ENCODE measurements at regions not wholly inside any gene's neighbourhood (a gene's known extent, or its start where the extent isn't known, plus 50 kb on each side); places are given as distances from the start of the nearest gene placed in this dataset.

DNA sequence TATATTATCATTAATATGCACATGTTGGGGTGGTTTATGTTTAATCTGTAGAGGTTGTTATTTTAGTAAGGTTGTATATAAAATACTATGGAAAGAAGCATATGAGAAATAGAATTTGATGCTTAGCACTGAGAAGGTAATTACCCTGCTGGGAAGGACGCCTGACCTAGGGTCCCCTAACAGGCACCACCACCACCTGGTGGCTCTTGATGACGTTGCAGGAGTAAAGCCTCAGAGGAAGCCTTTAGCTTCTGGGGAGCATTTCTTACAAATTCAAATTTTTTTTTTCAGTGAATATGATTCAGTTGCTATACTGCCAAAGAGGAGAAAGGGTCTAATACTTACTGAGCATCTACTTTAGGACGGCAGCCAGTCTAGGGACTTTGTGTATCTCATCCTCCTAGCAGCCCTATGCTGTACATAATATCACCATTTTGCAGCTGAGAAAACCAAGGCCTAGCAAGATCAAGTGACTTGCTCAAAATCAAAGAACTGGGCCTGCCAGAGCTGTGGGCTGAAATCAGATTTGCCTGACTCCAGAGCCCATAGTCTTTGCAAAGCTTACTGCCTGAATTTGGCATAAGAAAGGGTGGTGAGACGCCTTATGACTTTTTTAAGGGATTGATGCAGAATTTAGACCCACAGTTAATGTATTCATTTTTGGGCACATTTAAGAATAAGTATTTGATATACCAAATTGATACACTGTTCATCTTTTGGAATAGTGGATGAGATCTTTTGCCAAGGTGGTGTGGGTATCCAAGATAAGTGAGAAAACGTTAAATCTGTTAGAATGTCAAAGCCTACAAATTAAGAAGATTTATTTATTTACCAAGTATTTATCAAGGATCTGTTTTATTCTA, 78.8 kb upstream of the GAREM1 start:
- no peaks in the 10 kb centered on the region for H3K4me1 ChIP-seq (ENCODE audit: insufficient read depth, low read length)
- no peaks in the 10 kb centered on the region for H4K20me1 ChIP-seq (ENCODE audit: insufficient read depth, low read length)
- H3K27me3 Mint-ChIP-seq (ENCODE audit: low read depth, unreplicated experiment): peaks cover 2% of the 10 kb centered on the region
- no peak overlapping the region for H2AFZ ChIP-seq (ENCODE audit: low read depth, low read length)
- peaks cover 3% of the 10 kb centered on the region for H3K4me1 Mint-ChIP-seq (ENCODE audit: low read depth, unreplicated experiment)
- H3K9me3 ChIP-seq (ENCODE audit: insufficient read depth, low read depth, low read length): no peaks in the 10 kb centered on the region
- DNase-seq (ENCODE audit: low read depth) (peak; percentile 9), FAIRE-seq (no peak)
- no peaks in the 10 kb centered on the region for H3K79me2 ChIP-seq (ENCODE audit: insufficient read depth, low read length)
- no peak overlapping the region for H3K4me3 Mint-ChIP-seq (ENCODE audit: unreplicated experiment)
- no peaks in the 10 kb centered on the region for H3K36me3 ChIP-seq (ENCODE audit: insufficient read depth, low read length)
- H3K9me3 Mint-ChIP-seq (ENCODE audit: unreplicated experiment): no peaks in the 10 kb centered on the region
- H3K27ac Mint-ChIP-seq (ENCODE audit: unreplicated experiment): no peak overlapping the region
- TF ChIP-seq CTCF (IDR thresholded peaks at IDR 0.05; ENCODE audit: insufficient read depth, low read depth, low read length) (peak; percentile 82), EZH2 (IDR thresholded peaks at IDR 0.05; ENCODE audit: insufficient read depth, low read length) (no peak)
- no peaks in the 10 kb centered on the region for H3K36me3 Mint-ChIP-seq (ENCODE audit: low read depth, unreplicated experiment)
- no peak overlapping the region for H3K4me2 ChIP-seq (ENCODE audit: low read length)
- H3K27ac ChIP-seq (ENCODE audit: low read depth, low read length): no peak overlapping the region
- H3K27me3 ChIP-seq (ENCODE audit: insufficient read depth, low read length): peaks cover 2% of the 10 kb centered on the region
- no peak overlapping the region for H3K4me3 ChIP-seq (ENCODE audit: insufficient read depth, low read depth, low read length)
- H3K9ac ChIP-seq (ENCODE audit: low read length): no peak overlapping the region

- peak overlapping the region; percentile 28 for H2AFZ ChIP-seq (ENCODE audit: low read depth, low read length)
- H3K4me3 ChIP-seq (ENCODE audit: insufficient read depth, low read depth, low read length): no peak overlapping the region
- DNase-seq (ENCODE audit: low read depth) (no peak), FAIRE-seq (no peak)
- H4K20me1 ChIP-seq (ENCODE audit: insufficient read depth, low read length): no peaks in the 10 kb centered on the region
- no peaks in the 10 kb centered on the region for H3K36me3 ChIP-seq (ENCODE audit: insufficient read depth, low read length)
- no peaks in the 10 kb centered on the region for H3K79me2 ChIP-seq (ENCODE audit: insufficient read depth, low read length)
- H3K4me2 ChIP-seq (ENCODE audit: low read length): no peak overlapping the region
- H3K36me3 Mint-ChIP-seq (ENCODE audit: low read depth, unreplicated experiment): no peaks in the 10 kb centered on the region
- H3K27me3 Mint-ChIP-seq (ENCODE audit: low read depth, unreplicated experiment): peaks cover 2% of the 10 kb centered on the region
- H3K4me1 ChIP-seq (ENCODE audit: insufficient read depth, low read length): no peaks in the 10 kb centered on the region
- no peak overlapping the region for H3K9ac ChIP-seq (ENCODE audit: low read length)
- H3K27ac ChIP-seq (ENCODE audit: low read depth, low read length): no peak overlapping the region
- H3K27ac Mint-ChIP-seq (ENCODE audit: unreplicated experiment): no peak overlapping the region
- no peak overlapping the region for H3K4me3 Mint-ChIP-seq (ENCODE audit: unreplicated experiment)
- H3K27me3 ChIP-seq (ENCODE audit: insufficient read depth, low read length): peaks cover 2% of the 10 kb centered on the region
- peaks cover 3% of the 10 kb centered on the region for H3K4me1 Mint-ChIP-seq (ENCODE audit: low read depth, unreplicated experiment)
- H3K9me3 Mint-ChIP-seq (ENCODE audit: unreplicated experiment): no peaks in the 10 kb centered on the region
- H3K9me3 ChIP-seq (ENCODE audit: insufficient read depth, low read depth, low read length): no peaks in the 10 kb centered on the region
- no peak for TF ChIP-seq CTCF (IDR thresholded peaks at IDR 0.05; ENCODE audit: insufficient read depth, low read depth, low read length)
- TF ChIP-seq EZH2 (IDR thresholded peaks at IDR 0.05; ENCODE audit: insufficient read depth, low read length): no peak
Measured at GRCh38 chr18:32548688-32549087, 78.0 kb upstream of the GAREM1 start.

DNA sequence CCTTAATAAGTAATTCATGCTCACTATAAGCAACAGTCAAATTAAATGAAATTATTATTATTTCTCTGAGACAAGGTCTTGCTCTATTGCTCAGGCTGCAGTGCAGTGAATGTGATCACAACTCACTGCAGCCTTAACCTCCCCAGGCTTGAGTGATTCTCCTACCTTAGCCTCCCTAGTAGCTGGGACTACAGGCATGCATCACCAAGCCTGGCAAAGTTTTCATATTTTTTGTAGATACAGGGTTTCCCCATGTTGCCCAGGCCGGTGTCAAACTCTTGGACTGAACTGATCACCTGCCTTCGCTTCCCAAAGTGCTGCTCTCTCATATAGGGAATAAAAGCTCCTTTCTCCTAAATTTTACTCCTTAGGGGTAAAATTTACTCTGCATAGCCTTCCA, 74.9 kb upstream of the GAREM1 start:
- peaks cover 2% of the 10 kb centered on the region for H3K27me3 Mint-ChIP-seq (ENCODE audit: low read depth, unreplicated experiment)
- no peaks in the 10 kb centered on the region for H3K4me1 Mint-ChIP-seq (ENCODE audit: low read depth, unreplicated experiment)
- Histone ChIP-seq H3K4me1 (ENCODE audit: insufficient read depth, low read length) (no peaks in the 10 kb centered on the region), H3K9ac (ENCODE audit: low read length) (no peak overlapping the region), H2AFZ (ENCODE audit: low read depth, low read length) (no peak overlapping the region), H3K36me3 (ENCODE audit: insufficient read depth, low read length) (no peaks in the 10 kb centered on the region), H3K79me2 (ENCODE audit: insufficient read depth, low read length) (no peaks in the 10 kb centered on the region), H3K4me2 (ENCODE audit: low read length) (no peak overlapping the region), H3K4me3 (ENCODE audit: insufficient read depth, low read depth, low read length) (no peak overlapping the region), H3K9me3 (ENCODE audit: insufficient read depth, low read depth, low read length) (no peaks in the 10 kb centered on the region), H3K27ac (ENCODE audit: low read depth, low read length) (no peak overlapping the region), H4K20me1 (ENCODE audit: insufficient read depth, low read length) (no peaks in the 10 kb centered on the region), H3K27me3 (ENCODE audit: insufficient read depth, low read length) (no peaks in the 10 kb centered on the region)
- H3K36me3 Mint-ChIP-seq (ENCODE audit: low read depth, unreplicated experiment): no peaks in the 10 kb centered on the region
- DNase-seq (ENCODE audit: low read depth) (no peak), FAIRE-seq (no peak)
- TF ChIP-seq CTCF (IDR thresholded peaks at IDR 0.05; ENCODE audit: insufficient read depth, low read depth, low read length): no peak
- no peak for TF ChIP-seq EZH2 (IDR thresholded peaks at IDR 0.05; ENCODE audit: insufficient read depth, low read length)
- H3K9me3 Mint-ChIP-seq (ENCODE audit: unreplicated experiment): no peaks in the 10 kb centered on the region
- H3K27ac Mint-ChIP-seq (ENCODE audit: unreplicated experiment): no peak overlapping the region
- no peak overlapping the region for H3K4me3 Mint-ChIP-seq (ENCODE audit: unreplicated experiment)

All from astrocyte (in vitro differentiated cells and primary cell).